ENCODE measurements at regions not wholly inside any gene's neighbourhood (a gene's known extent, or its start where the extent isn't known, plus 50 kb on each side); places are given as distances from the start of the nearest gene placed in this dataset.

DNA sequence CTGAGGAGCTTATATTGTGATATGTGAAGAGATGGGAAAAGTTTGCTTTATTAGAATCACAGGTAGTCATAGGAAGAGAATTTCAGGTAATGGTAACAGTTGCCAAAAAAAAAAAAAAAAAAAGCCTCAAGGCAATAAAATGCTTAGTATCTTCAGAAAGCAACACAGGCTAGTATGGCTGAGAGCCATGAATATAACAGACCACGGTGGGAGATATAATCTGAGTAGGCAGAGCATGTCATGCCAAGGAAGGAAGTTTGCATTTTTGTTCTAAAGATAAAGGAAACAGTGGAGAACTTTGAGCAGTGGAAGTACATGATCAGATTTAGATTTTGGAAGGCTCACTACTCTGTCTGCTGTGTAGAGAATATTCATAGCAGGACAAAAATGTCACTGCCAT, 211.4 kb downstream of the ETS1 start:
- peaks cover 0 to 21% (median 0%) of the 10 kb centered on the region in 4 donors for H3K4me1 ChIP-seq
- H3K4me3 ChIP-seq, result no peak overlapping the region
- intact Hi-C loops (cut with DNase I; ENCODE audit: low total_unique reads), result no loop called here
- no peaks in the 10 kb centered on the region for H3K27me3 ChIP-seq
- no peaks in the 10 kb centered on the region for H3K36me3 ChIP-seq
- DNase-seq, result no peak
- H3K9me3 ChIP-seq, result peaks cover 0 to 3% (median 0%) of the 10 kb centered on the region in 3 donors
- no peak for TF ChIP-seq CTCF (IDR thresholded peaks at IDR 0.05)
- no peak overlapping the region for H3K27ac ChIP-seq

DNA sequence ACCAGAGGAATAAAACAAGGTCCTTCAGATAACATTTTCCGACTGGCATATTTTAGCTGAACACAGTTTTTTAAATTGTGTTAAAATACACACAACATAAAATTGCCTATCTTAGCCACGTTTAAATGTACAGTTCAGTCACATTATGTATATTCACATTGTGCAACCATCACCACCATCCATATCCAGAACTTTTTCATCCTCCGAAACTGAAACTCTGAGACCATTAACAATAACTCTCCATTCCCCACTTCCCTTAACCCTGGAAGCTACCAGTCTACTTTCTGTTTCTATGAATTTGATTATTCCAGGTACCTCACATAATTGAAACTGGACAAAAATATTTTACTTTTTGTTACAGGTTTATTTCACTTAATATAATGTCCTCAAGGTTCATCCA, 213.3 kb downstream of the ETS1 start:
- no peak for TF ChIP-seq CTCF (IDR thresholded peaks at IDR 0.05)
- H3K4me1 ChIP-seq, result peaks cover 0 to 21% (median 0%) of the 10 kb centered on the region in 4 donors
- H3K27ac ChIP-seq, result no peak overlapping the region
- no peak for DNase-seq
- no peak overlapping the region for H3K4me3 ChIP-seq
- H3K36me3 ChIP-seq, result no peaks in the 10 kb centered on the region
- H3K27me3 ChIP-seq, result no peaks in the 10 kb centered on the region
- intact Hi-C loops (cut with DNase I; ENCODE audit: low total_unique reads), result no loop called here
- no peaks in the 10 kb centered on the region for H3K9me3 ChIP-seq

- Histone ChIP-seq H3K27ac (no peak overlapping the region), H3K27me3 (no peaks in the 10 kb centered on the region), H3K4me1 (peaks cover 0 to 21% (median 0%) of the 10 kb centered on the region in 4 donors), H3K4me3 (no peak overlapping the region), H3K36me3 (no peaks in the 10 kb centered on the region), H3K9me3 (no peaks in the 10 kb centered on the region)
- TF ChIP-seq CTCF (IDR thresholded peaks at IDR 0.05), result no peak
- intact Hi-C loops (cut with DNase I; ENCODE audit: low total_unique reads), result no loop called here
- DNase-seq, result no peak
These were observed 214.4 kb downstream of the ETS1 start for GRCh38 chr11:128372977-128373376.

DNA sequence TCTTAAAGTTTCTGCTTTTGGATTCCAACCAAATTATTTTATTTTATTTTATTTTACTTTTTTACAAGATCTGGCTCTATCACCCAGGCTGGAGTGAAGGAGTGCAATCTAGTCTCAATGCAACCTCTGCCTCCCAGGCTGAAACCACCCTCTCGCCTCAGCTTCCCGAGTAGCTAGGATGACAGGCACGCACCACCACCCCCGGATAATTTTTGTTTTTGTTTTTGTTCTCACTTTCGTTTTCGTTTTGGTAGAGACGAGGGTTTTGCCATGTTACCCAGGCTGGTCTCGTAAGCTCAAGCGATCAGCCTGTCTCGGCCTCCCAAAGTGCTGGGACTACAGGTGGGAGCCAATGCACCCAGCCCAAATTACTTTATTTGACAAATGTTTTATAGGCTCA, 219.8 kb downstream of the ETS1 start:
- no peak for DNase-seq
- Histone ChIP-seq H3K4me1 (peaks cover 0 to 15% (median 0%) of the 10 kb centered on the region in 4 donors), H3K27ac (no peak overlapping the region), H3K27me3 (no peaks in the 10 kb centered on the region), H3K36me3 (no peaks in the 10 kb centered on the region), H3K9me3 (no peaks in the 10 kb centered on the region), H3K4me3 (no peak overlapping the region)
- intact Hi-C loops (cut with DNase I; ENCODE audit: low total_unique reads), result no loop called here
- no peak for TF ChIP-seq CTCF (IDR thresholded peaks at IDR 0.05)

- no peak for DNase-seq
These were observed 222.3 kb downstream of the ETS1 start for GRCh38 chr11:128365044-128365443.

More at GRCh38 chr11:128365044-128365443, 222.3 kb downstream of the ETS1 start:
- Histone ChIP-seq H3K27ac (no peak overlapping the region), H3K36me3 (no peaks in the 10 kb centered on the region), H3K4me1 (peaks cover 0 to 5% (median 0%) of the 10 kb centered on the region in 4 donors), H3K27me3 (no peaks in the 10 kb centered on the region), H3K4me3 (no peak overlapping the region), H3K9me3 (no peaks in the 10 kb centered on the region)
- no peak for TF ChIP-seq CTCF (IDR thresholded peaks at IDR 0.05)
- intact Hi-C loops (cut with DNase I; ENCODE audit: low total_unique reads), result no loop called here

Measured in tibial artery (tissue), 4 donors.